HepG2 (cell line): ENCODE measurements at regions not wholly inside any gene's neighbourhood (a gene's known extent, or its start where the extent isn't known, plus 50 kb on each side); places are given as distances from the start of the nearest gene placed in this dataset.

Source experiments
- ARID3A ChIP-seq: IDR thresholded peaks from 2 replicates; pipeline ENCODE4 v1.6.1; 2012; ENCODE audit warnings: low read depth, low read length, improper control_type of control experiment
- ARID4A ChIP-seq: sonication (generic); formaldehyde crosslinking; IDR thresholded peaks from 2 replicates; pipeline ENCODE4 v1.5.0; 2020; ENCODE audit warnings: mild to moderate bottlenecking, missing genetic modification reagents, borderline replicate concordance
- EP300 ChIP-seq, 3 experiments: sonication (generic) in 1 of 3; formaldehyde crosslinking in 1 of 3; IDR thresholded peaks; 2 replicates each; pipeline versions ENCODE4 v1.5.1 to v1.6.1; 2011 to 2020; ENCODE audit warnings: low read depth in 2 of 3, low read length in 2 of 3, borderline replicate concordance in 1 of 3, improper control_type of control experiment in 1 of 3, mild to moderate bottlenecking in 1 of 3, missing genetic modification reagents in 1 of 3, moderate library complexity in 1 of 3
- ETV6 ChIP-seq: sonication (generic); formaldehyde crosslinking; conservative IDR thresholded peaks from 2 replicates; pipeline ENCODE4 v1.4.0; 2020; ENCODE audit warnings: missing genetic modification reagents
- FOXA3 ChIP-seq: IDR thresholded peaks from 2 replicates; pipeline ENCODE4 v1.6.1; 2016; ENCODE audit warnings: missing genetic modification reagents, missing compliant biosample characterization
- KDM5B ChIP-seq: sonication (generic); formaldehyde crosslinking; IDR thresholded peaks from 2 replicates; pipeline ENCODE4 v1.4.0; 2020; ENCODE audit warnings: missing genetic modification reagents, mild to moderate bottlenecking, borderline replicate concordance
- NAIF1 ChIP-seq: sonication (generic); formaldehyde crosslinking; IDR thresholded peaks from 2 replicates; pipeline ENCODE4 v1.5.0; 2020; ENCODE audit warnings: mild to moderate bottlenecking, missing genetic modification reagents, borderline replicate concordance
- NFE2 ChIP-seq: sonication (generic); formaldehyde crosslinking; IDR thresholded peaks from 2 replicates; pipeline ENCODE4 v1.4.0; 2020; ENCODE audit warnings: missing genetic modification reagents
- NR3C1 ChIP-seq: sonication (generic); formaldehyde crosslinking; IDR thresholded peaks from 2 replicates; pipeline ENCODE4 v1.4.0; 2020; ENCODE audit warnings: missing genetic modification reagents
- SALL2 ChIP-seq: sonication (generic); formaldehyde crosslinking; IDR thresholded peaks from 2 replicates; pipeline ENCODE4 v1.8.1; 2023; ENCODE audit warnings: mild to moderate bottlenecking, missing genetic modification reagents, inconsistent platforms
- SP5 ChIP-seq: IDR thresholded peaks from 2 replicates; pipeline ENCODE4 v1.6.1; 2016; ENCODE audit warnings: low read depth, borderline replicate concordance
- ZNF337 ChIP-seq: sonication (generic); formaldehyde crosslinking; IDR thresholded peaks from 2 replicates; pipeline ENCODE4 v1.5.1; 2020; ENCODE audit warnings: missing genetic modification reagents, low read depth, mild to moderate bottlenecking, borderline replicate concordance
- ZNF33A ChIP-seq: sonication (generic); formaldehyde crosslinking; IDR thresholded peaks from 2 replicates; pipeline ENCODE4 v1.5.1; 2020; ENCODE audit warnings: missing genetic modification reagents, mild to moderate bottlenecking, moderate library complexity, borderline replicate concordance
- ZNF776 ChIP-seq: sonication (generic); formaldehyde crosslinking; IDR thresholded peaks from 2 replicates; pipeline ENCODE4 v1.4.0; 2020; ENCODE audit warnings: mild to moderate bottlenecking, missing genetic modification reagents
- TF ChIP-seq, protein P1 (sequence below): sonication (generic); formaldehyde crosslinking; IDR thresholded peaks from 2 replicates; pipeline ENCODE4 v1.9.0; 2021; ENCODE audit warnings: missing genetic modification reagents, borderline replicate concordance

DNA sequence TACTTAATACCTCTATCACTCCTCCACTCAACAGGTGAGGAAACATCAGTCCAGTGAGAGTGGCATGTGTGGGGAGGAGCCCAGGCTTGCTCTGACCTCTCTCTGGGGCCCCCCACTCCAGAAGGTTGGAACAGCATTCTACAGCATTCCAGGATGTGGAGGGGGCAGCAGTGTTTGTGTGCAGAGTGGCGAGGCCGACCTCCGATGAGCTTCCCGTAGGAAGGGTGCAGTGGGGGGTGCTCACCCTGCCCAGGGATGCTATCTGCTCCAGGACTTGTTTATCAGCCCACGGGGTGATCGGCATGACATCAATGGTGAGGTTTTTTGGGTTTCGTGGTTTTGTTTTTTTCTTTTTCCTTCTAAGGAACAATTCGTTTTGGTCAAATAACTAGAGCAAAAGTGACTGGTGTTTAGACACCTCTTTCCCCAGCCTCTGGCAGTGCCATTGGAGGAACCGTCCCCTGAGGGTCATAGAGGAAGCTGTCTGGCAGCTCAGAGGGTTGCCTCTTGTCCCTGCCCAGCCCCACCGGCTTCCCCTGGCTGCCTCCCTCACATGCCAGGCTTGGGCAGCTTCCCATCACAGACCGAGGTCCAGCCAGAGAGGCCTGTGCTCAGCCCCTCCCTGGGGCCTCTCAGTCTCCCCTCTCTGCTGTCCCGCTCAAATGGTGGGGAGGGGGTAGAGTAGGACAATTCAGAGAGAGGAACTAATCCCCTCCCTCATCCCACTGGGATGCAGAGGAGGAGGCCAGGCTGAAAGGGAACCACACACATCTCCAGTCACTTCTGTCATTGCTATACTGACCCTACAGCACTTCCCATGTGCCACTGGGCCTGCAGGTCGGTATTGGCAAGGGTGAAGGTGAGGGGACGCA is 96.5 kb downstream of the ZFP36L2 start (continued):
- TF ChIP-seq NAIF1 (CRISPR knock-in tag) = no peak
- no peak for TF ChIP-seq NR3C1
- TF ChIP-seq ARID3A = no peak
- no peak for TF ChIP-seq ETV6
- peak; percentile 58; the same call in 1 of the 2 replicates for TF ChIP-seq SP5 (CRISPR knock-in tag)
- TF ChIP-seq ZNF776 (CRISPR knock-in tag) = peak; percentile 39; the same call in 1 of the 2 replicates
- TF ChIP-seq NFE2 (CRISPR knock-in tag) = no peak
- no peak for TF ChIP-seq SALL2
- peak in 1 of 2 experiments; percentile 50; a peak in 2 of 4 replicates for TF ChIP-seq EP300 (IDR thresholded peaks at IDR 0.05; ENCODE audit: low read depth in 2 of 2, low read length in 2 of 2)
- no peak for TF ChIP-seq EP300 (CRISPR knock-in tag; IDR thresholded peaks at IDR 0.05; ENCODE audit: borderline replicate concordance)
- no peak for TF ChIP-seq ARID4A (CRISPR knock-in tag)
- TF ChIP-seq, protein P1, sequence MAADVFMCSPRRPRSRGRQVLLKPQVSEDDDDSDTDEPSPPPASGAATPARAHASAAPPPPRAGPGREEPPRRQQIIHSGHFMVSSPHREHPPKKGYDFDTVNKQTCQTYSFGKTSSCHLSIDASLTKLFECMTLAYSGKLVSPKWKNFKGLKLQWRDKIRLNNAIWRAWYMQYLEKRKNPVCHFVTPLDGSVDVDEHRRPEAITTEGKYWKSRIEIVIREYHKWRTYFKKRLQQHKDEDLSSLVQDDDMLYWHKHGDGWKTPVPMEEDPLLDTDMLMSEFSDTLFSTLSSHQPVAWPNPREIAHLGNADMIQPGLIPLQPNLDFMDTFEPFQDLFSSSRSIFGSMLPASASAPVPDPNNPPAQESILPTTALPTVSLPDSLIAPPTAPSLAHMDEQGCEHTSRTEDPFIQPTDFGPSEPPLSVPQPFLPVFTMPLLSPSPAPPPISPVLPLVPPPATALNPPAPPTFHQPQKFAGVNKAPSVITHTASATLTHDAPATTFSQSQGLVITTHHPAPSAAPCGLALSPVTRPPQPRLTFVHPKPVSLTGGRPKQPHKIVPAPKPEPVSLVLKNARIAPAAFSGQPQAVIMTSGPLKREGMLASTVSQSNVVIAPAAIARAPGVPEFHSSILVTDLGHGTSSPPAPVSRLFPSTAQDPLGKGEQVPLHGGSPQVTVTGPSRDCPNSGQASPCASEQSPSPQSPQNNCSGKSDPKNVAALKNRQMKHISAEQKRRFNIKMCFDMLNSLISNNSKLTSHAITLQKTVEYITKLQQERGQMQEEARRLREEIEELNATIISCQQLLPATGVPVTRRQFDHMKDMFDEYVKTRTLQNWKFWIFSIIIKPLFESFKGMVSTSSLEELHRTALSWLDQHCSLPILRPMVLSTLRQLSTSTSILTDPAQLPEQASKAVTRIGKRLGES (CRISPR knock-in tag) = no peak
- peak; percentile 33; the same call in 1 of the 2 replicates for TF ChIP-seq FOXA3 (CRISPR knock-in tag)
- TF ChIP-seq ZNF337 = peak; percentile 53; the same call in 1 of the 2 replicates
- no peak for TF ChIP-seq ZNF33A (CRISPR knock-in tag)
- peak; percentile 5; the same call in 1 of the 2 replicates for TF ChIP-seq KDM5B (CRISPR knock-in tag)
